Suprapubic skin (tissue), 4 donors: ENCODE measurements at regions not wholly inside any gene's neighbourhood (a gene's known extent, or its start where the extent isn't known, plus 50 kb on each side); places are given as distances from the start of the nearest gene placed in this dataset.

Source experiments
- CTCF ChIP-seq, 2 donors: fragments of 200-600 bp in 1 of 2; fragments of 450-650 bp in 1 of 2; sonication (generic) in 1 of 2; IDR thresholded peaks; one replicate each; pipeline ENCODE4 v1.5.1; 2016 to 2019; ENCODE audit warnings: antibody characterized with exemption in 2 of 2, mild to moderate bottlenecking in 1 of 2, moderate library complexity in 1 of 2
- POLR2A ChIP-seq, 2 donors: fragments of 450-650 bp; IDR thresholded peaks; one replicate each; pipeline ENCODE4 v1.6.1; 2017; ENCODE audit warnings: antibody characterized with exemption in 2 of 2, mild to moderate bottlenecking in 2 of 2, moderate library complexity in 2 of 2
- POLR2AphosphoS5 ChIP-seq, 3 donors: sonication (generic); formaldehyde crosslinking; IDR thresholded peaks; one replicate each; pipeline ENCODE4 v1.6.1; 2017; ENCODE audit warnings: antibody characterized with exemption in 3 of 3

GRCh38 chr16:26951950-26952349 is 114.8 kb upstream of the C16orf82 start:
- no peak for TF ChIP-seq POLR2A (IDR thresholded peaks at IDR 0.05)
- no peak for TF ChIP-seq CTCF (IDR thresholded peaks at IDR 0.05)
- no peak for TF ChIP-seq POLR2AphosphoS5 (IDR thresholded peaks at IDR 0.05)
